SH-SY5Y (cell line): ENCODE measurements at regions not wholly inside any gene's neighbourhood (a gene's known extent, or its start where the extent isn't known, plus 50 kb on each side); places are given as distances from the start of the nearest gene placed in this dataset.

Experiments
- GATA2 ChIP-seq: IDR thresholded peaks from 2 replicates; pipeline ENCODE4 v1.6.1; 2011; ENCODE audit warnings: mild to moderate bottlenecking, low read depth, low read length
- GATA3 ChIP-seq: IDR thresholded peaks from 2 replicates; pipeline ENCODE4 v1.6.1; 2011; ENCODE audit warnings: low read depth, mild to moderate bottlenecking, low read length, moderate library complexity

DNA sequence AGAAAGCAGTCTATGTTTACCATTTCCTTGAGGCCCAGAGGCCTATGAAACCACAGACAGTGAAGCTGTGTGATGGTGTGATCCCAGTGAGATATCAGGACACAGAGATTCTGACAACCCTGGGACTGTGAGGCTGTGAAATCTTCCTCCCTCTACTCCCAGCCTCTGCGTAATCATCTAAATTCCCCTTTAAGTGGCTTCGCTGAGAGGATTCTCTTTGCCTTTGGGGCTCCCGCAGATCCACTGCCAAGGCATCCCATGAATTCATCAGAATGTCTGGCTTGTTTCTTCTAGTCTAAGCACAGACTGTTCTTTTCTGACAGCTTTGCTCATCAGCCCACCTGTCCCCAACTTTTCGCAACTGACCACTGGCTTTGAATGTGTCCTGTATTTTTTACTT lies 901.2 kb upstream of the NR2F2 start:
- TF ChIP-seq GATA2 (no peak), GATA3 (no peak)
